PC-9 (cell line): ENCODE measurements at regions not wholly inside any gene's neighbourhood (a gene's known extent, or its start where the extent isn't known, plus 50 kb on each side); places are given as distances from the start of the nearest gene placed in this dataset.

Experiments used
- CTCF ChIP-seq: fragments of 200-600 bp; sonication (generic); conservative IDR thresholded peaks from 2 replicates; pipeline ENCODE4 v1.6.1; 2017; ENCODE audit warnings: mixed run types, antibody characterized with exemption, mild to moderate bottlenecking, moderate library complexity
- EZH2 ChIP-seq: fragments of 200-600 bp; sonication (generic); IDR thresholded peaks from 2 replicates; pipeline ENCODE4 v1.8.0; 2017; ENCODE audit warnings: antibody characterized with exemption, low read depth

DNA sequence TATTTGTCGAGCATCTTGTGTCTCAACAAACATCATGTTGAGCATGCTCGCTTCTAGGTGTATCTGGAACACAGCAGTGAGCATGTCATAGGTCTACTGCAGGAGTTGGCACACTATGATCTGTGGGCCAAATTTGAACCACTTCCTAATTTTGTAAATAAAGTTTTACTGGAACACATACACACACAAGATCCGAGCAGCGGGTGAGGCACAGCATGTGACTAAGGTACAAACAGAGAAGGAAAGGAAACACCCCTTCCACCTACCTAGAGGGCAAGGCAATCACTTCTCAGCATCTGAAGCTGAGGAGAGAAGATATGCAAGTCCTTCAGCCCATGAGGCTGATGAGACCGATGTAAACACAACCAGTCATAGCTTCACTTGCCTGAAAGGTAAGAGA is 200.4 kb downstream of the MED10 start:
- TF ChIP-seq CTCF (no peak), EZH2 (no peak)
